ENCODE measurements at regions not wholly inside any gene's neighbourhood (a gene's known extent, or its start where the extent isn't known, plus 50 kb on each side); places are given as distances from the start of the nearest gene placed in this dataset.

DNA sequence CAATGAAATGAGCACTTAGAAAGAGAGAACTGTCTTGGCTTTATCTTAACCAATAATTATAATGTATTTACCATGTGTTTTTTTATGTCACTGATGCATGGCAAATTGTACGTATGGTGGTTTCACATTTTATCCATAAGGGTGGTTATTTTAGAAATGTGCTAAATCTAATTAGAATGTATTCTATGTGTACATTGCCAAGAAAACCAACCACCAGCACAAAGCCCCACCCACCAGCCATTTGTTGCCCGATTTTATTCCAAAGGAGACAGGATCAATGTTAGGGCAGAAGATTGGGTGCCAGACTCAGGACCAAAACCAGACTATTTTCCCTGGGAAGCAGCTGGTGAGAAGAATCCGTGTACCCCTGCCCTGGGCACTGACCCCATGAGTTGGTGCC lies 63.0 kb upstream of the SOX1 start:
- no peak for FAIRE-seq
- TF ChIP-seq POU2F2 (IDR thresholded peaks at IDR 0.05; ENCODE audit: low read depth, low read length) = no peak
- no peak for DNase-seq (ENCODE audit: insufficient read length, low spot score)

GRCh38 chr13:112005925-112006324 lies 61.0 kb upstream of the SOX1 start:
- FAIRE-seq (no peak), DNase-seq (ENCODE audit: insufficient read length, low spot score) (no peak)
- TF ChIP-seq SPI1 (IDR thresholded peaks at IDR 0.05; ENCODE audit: low read depth, low read length) (no peak), POU2F2 (IDR thresholded peaks at IDR 0.05; ENCODE audit: low read depth, low read length) (no peak)

DNA sequence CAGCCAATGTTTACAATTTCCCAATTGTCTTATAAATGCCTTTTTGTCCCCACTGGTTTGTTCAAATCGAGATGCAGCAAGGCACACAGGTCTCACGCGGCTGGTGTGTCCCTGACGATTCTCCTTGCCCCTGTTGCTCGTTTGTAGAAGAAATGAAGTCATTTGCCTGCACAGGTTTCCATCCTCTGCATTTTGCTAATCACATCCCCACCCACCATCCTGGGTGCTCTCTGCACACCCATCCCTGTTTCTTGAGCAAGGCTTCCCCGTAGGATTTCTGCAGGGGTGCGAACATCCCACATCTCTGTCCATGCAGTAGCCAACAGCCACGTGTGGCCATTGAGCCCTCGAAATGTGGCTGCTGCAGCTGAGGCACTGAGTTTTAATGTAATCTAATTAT lies 59.8 kb upstream of the SOX1 start:
- FAIRE-seq = no peak
- DNase-seq (ENCODE audit: insufficient read length, low spot score) = no peak

DNA sequence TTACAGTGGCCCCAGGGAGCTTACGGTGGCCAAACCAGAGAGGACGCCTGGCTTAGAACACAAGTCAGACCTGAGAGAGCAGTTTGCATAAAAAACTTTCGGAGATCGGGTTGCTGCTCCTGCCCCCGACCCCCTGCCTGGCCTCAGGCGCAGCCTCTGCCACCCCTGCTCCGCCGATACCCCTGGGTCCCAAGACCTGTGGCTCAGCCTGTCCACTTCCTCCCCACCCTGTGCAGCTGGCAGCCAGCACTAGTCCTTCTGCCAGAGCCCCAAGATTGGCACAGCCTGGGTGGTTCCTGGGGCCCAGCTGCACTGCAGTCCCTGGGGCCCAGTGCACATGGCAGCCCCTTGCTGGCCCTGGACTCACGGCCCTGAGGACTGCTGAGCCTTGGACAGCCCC lies 56.2 kb upstream of the SOX1 start:
- FAIRE-seq = no peak
- DNase-seq (ENCODE audit: insufficient read length, low spot score) = no peak
- no peak for TF ChIP-seq TAF1 (IDR thresholded peaks at IDR 0.05; ENCODE audit: low read depth, low read length)
- no peak for TF ChIP-seq POLR2A (IDR thresholded peaks at IDR 0.05; ENCODE audit: low read depth, low read length)
- no peak for TF ChIP-seq POU2F2 (IDR thresholded peaks at IDR 0.05; ENCODE audit: low read depth, low read length)
- TF ChIP-seq POLR2AphosphoS5 (IDR thresholded peaks at IDR 0.05; ENCODE audit: low read depth, low read length) = no peak
- TF ChIP-seq PAX5 (IDR thresholded peaks at IDR 0.05; ENCODE audit: insufficient read depth, low read length, severe bottlenecking) = no peak
- TF ChIP-seq SPI1 (IDR thresholded peaks at IDR 0.05; ENCODE audit: low read depth, low read length) = no peak

More for the DNA sequence above, 59.8 kb upstream of the SOX1 start:
- no peak for TF ChIP-seq POLR2A (IDR thresholded peaks at IDR 0.05; ENCODE audit: low read depth, low read length)
- no peak for TF ChIP-seq POLR2AphosphoS5 (IDR thresholded peaks at IDR 0.05; ENCODE audit: low read depth, low read length)
- TF ChIP-seq SPI1 (IDR thresholded peaks at IDR 0.05; ENCODE audit: low read depth, low read length) = no peak
- TF ChIP-seq TAF1 (IDR thresholded peaks at IDR 0.05; ENCODE audit: low read depth, low read length) = no peak

- FAIRE-seq = no peak
- DNase-seq (ENCODE audit: insufficient read length, low spot score) = no peak
- no peak for TF ChIP-seq SPI1 (IDR thresholded peaks at IDR 0.05; ENCODE audit: low read depth, low read length)
- TF ChIP-seq TAF1 (IDR thresholded peaks at IDR 0.05; ENCODE audit: low read depth, low read length) = no peak
- no peak for TF ChIP-seq POLR2AphosphoS5 (IDR thresholded peaks at IDR 0.05; ENCODE audit: low read depth, low read length)
- no peak for TF ChIP-seq POLR2A (IDR thresholded peaks at IDR 0.05; ENCODE audit: low read depth, low read length)
- no peak for TF ChIP-seq PAX5 (IDR thresholded peaks at IDR 0.05; ENCODE audit: insufficient read depth, low read length, severe bottlenecking)
- no peak for TF ChIP-seq POU2F2 (IDR thresholded peaks at IDR 0.05; ENCODE audit: low read depth, low read length)
Observed at GRCh38 chr13:112012016-112012704, 54.8 kb upstream of the SOX1 start.

- TF ChIP-seq POU2F2 (IDR thresholded peaks at IDR 0.05; ENCODE audit: low read depth, low read length) (no peak), POLR2AphosphoS5 (IDR thresholded peaks at IDR 0.05; ENCODE audit: low read depth, low read length) (no peak), POLR2A (IDR thresholded peaks at IDR 0.05; ENCODE audit: low read depth, low read length) (no peak), TAF1 (IDR thresholded peaks at IDR 0.05; ENCODE audit: low read depth, low read length) (no peak), SPI1 (IDR thresholded peaks at IDR 0.05; ENCODE audit: low read depth, low read length) (no peak), PAX5 (IDR thresholded peaks at IDR 0.05; ENCODE audit: insufficient read depth, low read length, severe bottlenecking) (no peak)
- DNase-seq (ENCODE audit: insufficient read length, low spot score) (no peak), FAIRE-seq (no peak)
Observed at GRCh38 chr13:112012705-112013085, 54.3 kb upstream of the SOX1 start.

GRCh38 chr13:112013665-112014064 lies 53.3 kb upstream of the SOX1 start:
- DNase-seq (ENCODE audit: insufficient read length, low spot score) = no peak
- TF ChIP-seq POLR2AphosphoS5 (IDR thresholded peaks at IDR 0.05; ENCODE audit: low read depth, low read length) = no peak
- no peak for TF ChIP-seq POLR2A (IDR thresholded peaks at IDR 0.05; ENCODE audit: low read depth, low read length)
- TF ChIP-seq POU2F2 (IDR thresholded peaks at IDR 0.05; ENCODE audit: low read depth, low read length) = no peak
- TF ChIP-seq PAX5 (IDR thresholded peaks at IDR 0.05; ENCODE audit: insufficient read depth, low read length, severe bottlenecking) = no peak
- no peak for TF ChIP-seq SPI1 (IDR thresholded peaks at IDR 0.05; ENCODE audit: low read depth, low read length)
- TF ChIP-seq TAF1 (IDR thresholded peaks at IDR 0.05; ENCODE audit: low read depth, low read length) = no peak

DNA sequence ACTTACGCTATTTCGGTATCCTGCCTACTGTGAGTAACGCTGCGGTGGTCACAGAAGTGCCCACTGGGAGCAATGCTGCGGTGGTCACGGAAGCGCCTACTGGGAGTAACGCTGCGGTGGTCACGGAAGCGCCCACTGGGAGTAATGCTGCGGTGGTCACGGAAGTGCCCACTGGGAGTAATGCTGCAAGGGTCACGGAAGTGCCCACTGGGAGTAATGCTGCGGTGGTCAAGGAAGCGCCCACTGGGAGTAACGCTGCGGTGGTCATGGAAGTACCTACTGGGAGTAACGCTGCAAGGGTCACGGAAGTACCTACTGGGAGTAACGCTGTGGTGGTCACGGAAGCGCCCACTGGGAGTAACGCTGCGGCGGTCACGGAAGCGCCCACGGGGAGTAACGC lies 52.1 kb upstream of the SOX1 start:
- FAIRE-seq (no peak), DNase-seq (ENCODE audit: insufficient read length, low spot score) (no peak)
- TF ChIP-seq POLR2AphosphoS5 (IDR thresholded peaks at IDR 0.05; ENCODE audit: low read depth, low read length) (no peak), TAF1 (IDR thresholded peaks at IDR 0.05; ENCODE audit: low read depth, low read length) (no peak), POLR2A (IDR thresholded peaks at IDR 0.05; ENCODE audit: low read depth, low read length) (no peak), POU2F2 (IDR thresholded peaks at IDR 0.05; ENCODE audit: low read depth, low read length) (no peak), PAX5 (IDR thresholded peaks at IDR 0.05; ENCODE audit: insufficient read depth, low read length, severe bottlenecking) (no peak), SPI1 (IDR thresholded peaks at IDR 0.05; ENCODE audit: low read depth, low read length) (no peak)

More at GRCh38 chr13:112013665-112014064, 53.3 kb upstream of the SOX1 start:
- no peak for FAIRE-seq

All from GM12891 (cell line).